Left lung (tissue), 4 donors: ENCODE measurements at regions not wholly inside any gene's neighbourhood (a gene's known extent, or its start where the extent isn't known, plus 50 kb on each side); places are given as distances from the start of the nearest gene placed in this dataset.
"Not testable (repeated sequence)": the region's sequence is repeated elsewhere in the genome, so short reads cannot be mapped to it uniquely, and the experiment has no call there.

Source experiments
- ATAC-seq: fragments of 200-7000 bp; cut with Tn5 transposase; one replicate; pipeline ENCODE4 v1.9.1; 2020; ENCODE audit warnings: moderate library complexity
- DNase-seq, 4 donors: peaks; one replicate each; pipeline ENCODE4 v3.0.0-alpha.2; 2013 to 2020
- H3K27ac ChIP-seq, 2 donors: fragments of 200-600 bp; sonication (generic) in 1 of 2; one replicate each; pipeline versions ENCODE4 v1.5.0 to v1.8.0; 2020 to 2021
- H3K27me3 ChIP-seq, 2 donors: fragments of 200-600 bp; sonication (generic) in 1 of 2; one replicate each; pipeline versions ENCODE4 v1.5.0 to v1.8.0; 2020 to 2021
- H3K36me3 ChIP-seq, 2 donors: fragments of 200-600 bp; sonication (generic) in 1 of 2; one replicate each; pipeline versions ENCODE4 v1.5.0 to v1.8.0; 2020 to 2021
- H3K4me1 ChIP-seq, 2 donors: fragments of 200-600 bp; one replicate each; pipeline ENCODE4 v1.8.0; 2021
- H3K4me3 ChIP-seq, 2 donors: fragments of 200-600 bp; sonication (generic) in 1 of 2; one replicate each; pipeline versions ENCODE4 v1.5.0 to v1.8.0; 2020 to 2021; ENCODE audit warnings: mild to moderate bottlenecking in 1 of 2
- H3K9me3 ChIP-seq, 2 donors: fragments of 200-600 bp; sonication (generic) in 1 of 2; one replicate each; pipeline versions ENCODE4 v1.5.0 to v1.8.0; 2020 to 2021
- CTCF ChIP-seq, 2 donors: fragments of 200-600 bp; sonication (generic) in 1 of 2; IDR thresholded peaks; one replicate each; pipeline versions ENCODE4 v1.5.0 to v1.8.0; 2021; ENCODE audit warnings: antibody characterized with exemption in 2 of 2
- intact Hi-C, 2 donors: fragments of 100-400 bp; cut with DNase I; formaldehyde crosslinking; loops; one replicate each; pipeline versions ENCODE4 v1.11.2 to v1.14.2; 2022
- donor health status: DM: no; HTN: yes; CAD: no.
- donor health status: DM: no; HTN: no; CAD: no.

DNA sequence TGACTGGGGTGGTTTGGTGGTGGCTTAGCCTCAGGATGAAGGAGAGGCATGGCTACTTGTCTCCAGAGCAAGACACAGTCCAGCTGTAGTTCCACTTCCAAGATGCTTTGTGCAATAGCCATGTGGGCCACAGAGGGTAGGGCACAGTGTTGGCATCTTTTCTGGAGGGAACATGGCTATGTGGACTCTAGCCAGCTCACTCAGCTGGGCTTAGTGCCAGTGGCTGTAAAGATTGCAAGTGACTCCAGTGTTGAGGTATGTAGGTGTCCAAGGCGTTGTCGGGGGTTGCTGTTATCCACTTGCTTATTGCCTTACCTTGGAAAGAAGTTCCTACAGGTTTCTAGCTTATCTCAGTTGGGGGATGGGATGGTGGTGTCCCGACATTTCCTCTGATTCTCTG lies 233.4 kb downstream of the CD109 start:
- intact Hi-C loops: no loop called here
- no peaks in the 10 kb centered on the region for H3K27me3 ChIP-seq
- H3K36me3 ChIP-seq: no peaks in the 10 kb centered on the region
- no peak for TF ChIP-seq CTCF (IDR thresholded peaks at IDR 0.05)
- no peak overlapping the region for H3K4me3 ChIP-seq
- H3K9me3 ChIP-seq: peaks cover 0 to 26% of the 10 kb centered on the region in 2 donors
- H3K4me1 ChIP-seq: no peaks in the 10 kb centered on the region
- ATAC-seq (no peak), DNase-seq (no peak)
- no peak overlapping the region for H3K27ac ChIP-seq

DNA sequence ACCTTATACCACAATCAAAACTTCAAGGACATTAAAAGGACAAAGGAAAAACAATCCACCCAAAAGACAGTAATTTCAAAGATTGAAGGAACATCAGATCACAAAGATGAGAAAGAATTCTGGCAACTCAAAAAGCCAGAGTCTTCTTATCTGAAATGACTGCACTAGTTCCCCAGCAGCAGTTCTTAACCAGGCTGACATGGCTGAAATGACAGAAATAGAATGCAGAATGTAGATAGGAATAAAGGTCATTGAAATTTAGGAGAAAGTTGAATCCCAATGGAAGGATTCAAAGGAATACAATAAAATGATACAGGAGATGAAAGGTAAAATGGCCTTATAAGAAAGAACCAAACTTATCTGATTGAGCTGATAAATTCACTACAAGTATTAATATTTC lies 231.4 kb downstream of the CD109 start:
- no peak overlapping the region for H3K27ac ChIP-seq
- no peak overlapping the region for H3K4me3 ChIP-seq
- TF ChIP-seq CTCF (IDR thresholded peaks at IDR 0.05): no peak
- intact Hi-C loops: no loop called here
- no peaks in the 10 kb centered on the region for H3K36me3 ChIP-seq
- H3K9me3 ChIP-seq: peaks cover 0 to 26% of the 10 kb centered on the region in 2 donors
- ATAC-seq (no peak), DNase-seq (no peak)
- H3K27me3 ChIP-seq: no peaks in the 10 kb centered on the region
- H3K4me1 ChIP-seq: no peaks in the 10 kb centered on the region

GRCh38 chr6:73925703-73926102 lies 229.7 kb downstream of the CD109 start:
- H3K27me3 ChIP-seq, H3K36me3 ChIP-seq, H3K27ac ChIP-seq, intact Hi-C loops, ATAC-seq, H3K4me3 ChIP-seq, H3K4me1 ChIP-seq: not testable (repeated sequence)
- peaks cover 0 to 26% of the 10 kb centered on the region in 2 donors for H3K9me3 ChIP-seq
- peak in 1 of 4 donors; percentile 72 for DNase-seq

DNA sequence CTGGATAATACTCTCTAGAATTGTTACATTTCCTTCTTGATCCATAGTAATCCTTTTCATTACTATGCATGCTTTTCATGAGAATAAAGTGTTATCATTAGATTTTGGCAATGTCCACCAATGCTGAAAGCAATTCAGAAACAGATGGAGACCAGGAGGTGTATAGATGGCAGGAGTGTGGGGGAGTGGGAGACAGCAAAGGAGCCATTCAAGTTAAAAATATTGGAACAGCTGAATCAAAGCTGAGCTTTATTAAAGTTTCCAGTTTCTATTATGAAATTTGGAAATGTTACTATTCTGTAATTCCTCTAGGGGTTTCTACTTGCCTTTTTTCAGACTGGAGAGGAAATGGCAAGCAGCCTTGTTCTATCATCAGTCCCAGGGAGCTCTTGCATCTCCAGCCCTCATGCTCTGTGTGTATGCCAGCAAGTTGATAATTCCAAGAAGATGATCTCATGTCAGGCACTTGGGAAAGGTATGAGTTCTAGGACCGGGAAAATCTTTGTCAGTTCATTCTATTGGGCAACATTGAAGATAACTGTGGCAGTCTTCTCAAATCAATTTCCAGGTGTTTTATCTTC lies 228.0 kb downstream of the CD109 start:
- intact Hi-C loops: no loop called here
- no peaks in the 10 kb centered on the region for H3K36me3 ChIP-seq
- H3K9me3 ChIP-seq: peaks cover 0 to 25% of the 10 kb centered on the region in 2 donors
- DNase-seq (no peak), ATAC-seq (no peak)
- no peak overlapping the region for H3K4me3 ChIP-seq
- no peaks in the 10 kb centered on the region for H3K27me3 ChIP-seq
- no peaks in the 10 kb centered on the region for H3K4me1 ChIP-seq
- no peak for TF ChIP-seq CTCF (IDR thresholded peaks at IDR 0.05)
- H3K27ac ChIP-seq: no peak overlapping the region

GRCh38 chr6:73903155-73903554 lies 207.2 kb downstream of the CD109 start:
- H3K36me3 ChIP-seq: no peaks in the 10 kb centered on the region
- no peak overlapping the region for H3K4me3 ChIP-seq
- no peak for DNase-seq
- peaks cover 0 to 31% of the 10 kb centered on the region in 2 donors for H3K9me3 ChIP-seq
- H3K27me3 ChIP-seq: no peaks in the 10 kb centered on the region
- ATAC-seq: no peak
- no peaks in the 10 kb centered on the region for H3K4me1 ChIP-seq
- no peak overlapping the region for H3K27ac ChIP-seq
- no peak for TF ChIP-seq CTCF (IDR thresholded peaks at IDR 0.05)
- intact Hi-C loops: no loop called here

DNA sequence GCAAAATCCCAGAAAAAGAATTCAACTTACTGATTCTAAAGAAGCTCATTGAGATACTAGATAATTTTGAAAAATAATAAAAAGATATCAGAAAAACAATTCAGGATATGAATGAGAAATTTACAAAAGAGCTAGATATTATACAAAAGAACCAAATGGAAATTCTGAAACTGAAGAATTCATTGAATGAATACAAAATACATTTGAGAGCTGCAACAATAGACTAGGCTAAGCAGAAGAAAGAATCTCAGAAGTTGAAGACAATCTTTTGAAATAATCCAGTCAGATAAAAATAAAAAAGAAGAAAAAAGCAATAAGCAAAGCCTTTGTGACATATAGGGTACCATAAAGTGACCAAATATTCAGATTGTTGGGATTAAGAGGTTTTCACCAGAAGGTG lies 206.0 kb downstream of the CD109 start:
- Histone ChIP-seq H3K36me3 (no peaks in the 10 kb centered on the region), H3K4me1 (no peaks in the 10 kb centered on the region), H3K9me3 (peaks cover 0 to 31% of the 10 kb centered on the region in 2 donors), H3K27me3 (no peaks in the 10 kb centered on the region), H3K27ac (no peak overlapping the region), H3K4me3 (no peak overlapping the region)
- TF ChIP-seq CTCF (IDR thresholded peaks at IDR 0.05): no peak
- intact Hi-C loops: no loop called here
- ATAC-seq (no peak), DNase-seq (no peak)
